ENCODE measurements at regions not wholly inside any gene's neighbourhood (a gene's known extent, or its start where the extent isn't known, plus 50 kb on each side); places are given as distances from the start of the nearest gene placed in this dataset.

GRCh38 chr6:115016593-115016992 is 673.8 kb upstream of the HS3ST5 start:
- ChIA-PET POLR2A (no interaction called here), CTCF (no interaction called here)
- no peaks in the 10 kb centered on the region for H3K9me3 Mint-ChIP-seq (ENCODE audit: insufficient read depth)
- H3K4me3 Mint-ChIP-seq: no peak overlapping the region
- ATAC-seq (no peak), DNase-seq (no peak)
- no peaks in the 10 kb centered on the region for H3K27me3 Mint-ChIP-seq (ENCODE audit: low read depth)
- no peak overlapping the region for H3K27ac Mint-ChIP-seq
- no peaks in the 10 kb centered on the region for H3K4me1 Mint-ChIP-seq (ENCODE audit: low read depth)
- H3K36me3 Mint-ChIP-seq (ENCODE audit: low read depth): no peaks in the 10 kb centered on the region

GRCh38 chr6:115004982-115005381 is 662.2 kb upstream of the HS3ST5 start:
- CTCF ChIA-PET: interaction anchor here (1.4 kb wide), 1 partner anchor 15 kb away, joined by 4 read pairs; no protein-coding TSS in a partner anchor
- H3K27me3 Mint-ChIP-seq (ENCODE audit: low read depth): no peaks in the 10 kb centered on the region
- no peak overlapping the region for H3K4me3 Mint-ChIP-seq
- H3K4me1 Mint-ChIP-seq (ENCODE audit: low read depth): no peaks in the 10 kb centered on the region
- no peak for DNase-seq
- H3K27ac Mint-ChIP-seq: no peak overlapping the region
- H3K36me3 Mint-ChIP-seq (ENCODE audit: low read depth): no peaks in the 10 kb centered on the region
- ATAC-seq: no peak
- POLR2A ChIA-PET: no interaction called here
- peaks cover 5% of the 10 kb centered on the region for H3K9me3 Mint-ChIP-seq (ENCODE audit: insufficient read depth)

GRCh38 chr6:115004204-115004603 is 661.4 kb upstream of the HS3ST5 start:
- ATAC-seq (no peak), DNase-seq (no peak)
- Mint-ChIP-seq H3K36me3 (ENCODE audit: low read depth) (no peaks in the 10 kb centered on the region), H3K27ac (no peak overlapping the region), H3K9me3 (ENCODE audit: insufficient read depth) (peaks cover 5% of the 10 kb centered on the region), H3K4me3 (no peak overlapping the region), H3K4me1 (ENCODE audit: low read depth) (no peaks in the 10 kb centered on the region), H3K27me3 (ENCODE audit: low read depth) (no peaks in the 10 kb centered on the region)
- CTCF ChIA-PET: interaction anchor here (0.7 to 1.4 kb wide), 2 partner anchors 14 to 132 kb away, joined by 3 to 4 read pairs; no protein-coding TSS in a partner anchor
- POLR2A ChIA-PET: no interaction called here

GRCh38 chr6:115001731-115002350 is 659.0 kb upstream of the HS3ST5 start:
- H3K4me1 Mint-ChIP-seq (ENCODE audit: low read depth): no peaks in the 10 kb centered on the region
- CTCF ChIA-PET: no interaction called here
- ATAC-seq: no peak

GRCh38 chr6:115000736-115001135 is 657.9 kb upstream of the HS3ST5 start:
- H3K4me1 Mint-ChIP-seq (ENCODE audit: low read depth): no peaks in the 10 kb centered on the region
- CTCF ChIA-PET: no interaction called here
- no peak for ATAC-seq

More at GRCh38 chr6:115001731-115002350, 659.0 kb upstream of the HS3ST5 start:
- DNase-seq: no peak
- peaks cover 7% of the 10 kb centered on the region for H3K9me3 Mint-ChIP-seq (ENCODE audit: insufficient read depth)
- H3K27ac Mint-ChIP-seq: no peak overlapping the region
- H3K36me3 Mint-ChIP-seq (ENCODE audit: low read depth): no peaks in the 10 kb centered on the region
- no peak overlapping the region for H3K4me3 Mint-ChIP-seq
- POLR2A ChIA-PET: no interaction called here
- H3K27me3 Mint-ChIP-seq (ENCODE audit: low read depth): no peaks in the 10 kb centered on the region

GRCh38 chr6:114998492-114998891 is 655.7 kb upstream of the HS3ST5 start:
- H3K27ac Mint-ChIP-seq: no peak overlapping the region
- no peaks in the 10 kb centered on the region for H3K4me1 Mint-ChIP-seq (ENCODE audit: low read depth)
- H3K36me3 Mint-ChIP-seq (ENCODE audit: low read depth): no peaks in the 10 kb centered on the region
- CTCF ChIA-PET: no interaction called here
- ATAC-seq (no peak), DNase-seq (no peak)
- POLR2A ChIA-PET: no interaction called here
- H3K27me3 Mint-ChIP-seq (ENCODE audit: low read depth): no peaks in the 10 kb centered on the region
- H3K9me3 Mint-ChIP-seq (ENCODE audit: insufficient read depth): peaks cover 12% of the 10 kb centered on the region
- no peak overlapping the region for H3K4me3 Mint-ChIP-seq

More at GRCh38 chr6:115000736-115001135, 657.9 kb upstream of the HS3ST5 start:
- H3K27me3 Mint-ChIP-seq (ENCODE audit: low read depth): no peaks in the 10 kb centered on the region
- H3K4me3 Mint-ChIP-seq: no peak overlapping the region
- DNase-seq: no peak
- POLR2A ChIA-PET: no interaction called here
- no peak overlapping the region for H3K27ac Mint-ChIP-seq
- peaks cover 12% of the 10 kb centered on the region for H3K9me3 Mint-ChIP-seq (ENCODE audit: insufficient read depth)
- no peaks in the 10 kb centered on the region for H3K36me3 Mint-ChIP-seq (ENCODE audit: low read depth)

GRCh38 chr6:114997813-114998292 is 655.0 kb upstream of the HS3ST5 start:
- no peak for DNase-seq
- POLR2A ChIA-PET: no interaction called here
- ATAC-seq: no peak

GRCh38 chr6:114995526-114995925 is 652.7 kb upstream of the HS3ST5 start:
- CTCF ChIA-PET: no interaction called here
- no peaks in the 10 kb centered on the region for H3K4me1 Mint-ChIP-seq (ENCODE audit: low read depth)
- no peaks in the 10 kb centered on the region for H3K27me3 Mint-ChIP-seq (ENCODE audit: low read depth)
- H3K9me3 Mint-ChIP-seq (ENCODE audit: insufficient read depth): peaks cover 15% of the 10 kb centered on the region
- no peak overlapping the region for H3K4me3 Mint-ChIP-seq
- H3K27ac Mint-ChIP-seq: no peak overlapping the region
- no peaks in the 10 kb centered on the region for H3K36me3 Mint-ChIP-seq (ENCODE audit: low read depth)
- DNase-seq: no peak
- POLR2A ChIA-PET: no interaction called here
- ATAC-seq: no peak

More at GRCh38 chr6:114997813-114998292, 655.0 kb upstream of the HS3ST5 start:
- no peak overlapping the region for H3K27ac Mint-ChIP-seq
- H3K36me3 Mint-ChIP-seq (ENCODE audit: low read depth): no peaks in the 10 kb centered on the region
- no peak overlapping the region for H3K4me3 Mint-ChIP-seq
- no peaks in the 10 kb centered on the region for H3K4me1 Mint-ChIP-seq (ENCODE audit: low read depth)
- peaks cover 12% of the 10 kb centered on the region for H3K9me3 Mint-ChIP-seq (ENCODE audit: insufficient read depth)
- CTCF ChIA-PET: no interaction called here
- no peaks in the 10 kb centered on the region for H3K27me3 Mint-ChIP-seq (ENCODE audit: low read depth)

GRCh38 chr6:114989279-114989964 is 646.6 kb upstream of the HS3ST5 start:
- Mint-ChIP-seq H3K36me3 (ENCODE audit: low read depth) (no peaks in the 10 kb centered on the region), H3K4me1 (ENCODE audit: low read depth) (peaks cover 19% of the 10 kb centered on the region), H3K4me3 (no peak overlapping the region), H3K27me3 (ENCODE audit: low read depth) (no peaks in the 10 kb centered on the region), H3K27ac (peak overlapping the region; percentile 88), H3K9me3 (ENCODE audit: insufficient read depth) (peaks cover 4% of the 10 kb centered on the region)
- ChIA-PET CTCF (interaction anchor here (1.0 to 1.4 kb wide), 2 partner anchors 11 to 15 kb away, joined by 3 to 4 read pairs; no protein-coding TSS in a partner anchor), POLR2A (interaction anchor here (1.4 kb wide), 1 partner anchor 1290 kb away, joined by 7 read pairs; the partner anchor contains the start of gene TSPYL1)
- peak; percentile 90 for ATAC-seq
- DNase-seq: peak; percentile 77

- no peak for DNase-seq
- Mint-ChIP-seq H3K4me1 (ENCODE audit: low read depth) (peaks cover 19% of the 10 kb centered on the region), H3K36me3 (ENCODE audit: low read depth) (no peaks in the 10 kb centered on the region), H3K9me3 (ENCODE audit: insufficient read depth) (peaks cover 4% of the 10 kb centered on the region), H3K4me3 (no peak overlapping the region), H3K27ac (no peak overlapping the region), H3K27me3 (ENCODE audit: low read depth) (no peaks in the 10 kb centered on the region)
- POLR2A ChIA-PET: no interaction called here
- CTCF ChIA-PET: no interaction called here
- ATAC-seq: no peak
Observed at GRCh38 chr6:114987281-114987680, 644.5 kb upstream of the HS3ST5 start.

GRCh38 chr6:114955363-114955762 is 612.5 kb upstream of the HS3ST5 start:
- Mint-ChIP-seq H3K36me3 (ENCODE audit: low read depth) (no peaks in the 10 kb centered on the region), H3K27ac (no peak overlapping the region), H3K4me1 (ENCODE audit: low read depth) (no peaks in the 10 kb centered on the region), H3K9me3 (ENCODE audit: insufficient read depth) (peaks cover 8% of the 10 kb centered on the region), H3K4me3 (no peak overlapping the region), H3K27me3 (ENCODE audit: low read depth) (no peaks in the 10 kb centered on the region)
- CTCF ChIA-PET: no interaction called here
- DNase-seq (no peak), ATAC-seq (no peak)
- POLR2A ChIA-PET: no interaction called here

GRCh38 chr6:114952229-114952628 is 609.4 kb upstream of the HS3ST5 start:
- no peak overlapping the region for H3K27ac Mint-ChIP-seq
- H3K36me3 Mint-ChIP-seq (ENCODE audit: low read depth): no peaks in the 10 kb centered on the region
- no peak overlapping the region for H3K4me3 Mint-ChIP-seq

More at GRCh38 chr6:114952229-114952628, 609.4 kb upstream of the HS3ST5 start:
- ChIA-PET CTCF (no interaction called here), POLR2A (no interaction called here)
- no peaks in the 10 kb centered on the region for H3K27me3 Mint-ChIP-seq (ENCODE audit: low read depth)
- no peaks in the 10 kb centered on the region for H3K4me1 Mint-ChIP-seq (ENCODE audit: low read depth)
- no peak for DNase-seq
- no peak for ATAC-seq
- peaks cover 5% of the 10 kb centered on the region for H3K9me3 Mint-ChIP-seq (ENCODE audit: insufficient read depth)

Data from activated CD8-positive, alpha-beta T cell treated with anti-CD3 and anti-CD28 coated beads, Interleukin-2, amount 10 ng/mL, durations not matched to agents 7 days and 5 days (primary cell).